Body of pancreas (tissue), 4 donors: ENCODE measurements at regions not wholly inside any gene's neighbourhood (a gene's known extent, or its start where the extent isn't known, plus 50 kb on each side); places are given as distances from the start of the nearest gene placed in this dataset.

Source experiments
- CTCF ChIP-seq, 7 experiments: fragments of 450-650 bp in 4 of 7; fragments of 200-600 bp in 3 of 7; sonication (generic) in 3 of 7; IDR thresholded peaks; one replicate each; pipeline ENCODE4 v1.5.1; 2016 to 2019; ENCODE audit warnings: antibody characterized with exemption in 7 of 7
- POLR2A ChIP-seq, 3 donors: fragments of 450-650 bp; IDR thresholded peaks; one replicate each; pipeline ENCODE4 v1.6.1; 2016; ENCODE audit warnings: antibody characterized with exemption in 3 of 3, mild to moderate bottlenecking in 2 of 3

- no peak for TF ChIP-seq CTCF (IDR thresholded peaks at IDR 0.05)
- TF ChIP-seq POLR2A (IDR thresholded peaks at IDR 0.05), result no peak
Observed at GRCh38 chr20:24283186-24283585, 186.2 kb upstream of the SYNDIG1 start.
